IPS-18c (cell line): ENCODE measurements at regions not wholly inside any gene's neighbourhood (a gene's known extent, or its start where the extent isn't known, plus 50 kb on each side); places are given as distances from the start of the nearest gene placed in this dataset.
"Not testable (repeated sequence)": the region's sequence is repeated elsewhere in the genome, so short reads cannot be mapped to it uniquely, and the experiment has no call there.

ENCODE experiments used
- H3K4me3 ChIP-seq: 2 replicates; pipeline ENCODE4 v1.7.0; 2013; ENCODE audit warnings: low read depth, mild to moderate bottlenecking, low read length, moderate library complexity; ENCODE audit not compliant: insufficient read depth
- H3K9me3 ChIP-seq: one replicate; pipeline ENCODE4 v1.6.1; 2013; ENCODE audit warnings: mild to moderate bottlenecking, low read length, moderate library complexity; ENCODE audit not compliant: control insufficient read depth, insufficient read depth

DNA sequence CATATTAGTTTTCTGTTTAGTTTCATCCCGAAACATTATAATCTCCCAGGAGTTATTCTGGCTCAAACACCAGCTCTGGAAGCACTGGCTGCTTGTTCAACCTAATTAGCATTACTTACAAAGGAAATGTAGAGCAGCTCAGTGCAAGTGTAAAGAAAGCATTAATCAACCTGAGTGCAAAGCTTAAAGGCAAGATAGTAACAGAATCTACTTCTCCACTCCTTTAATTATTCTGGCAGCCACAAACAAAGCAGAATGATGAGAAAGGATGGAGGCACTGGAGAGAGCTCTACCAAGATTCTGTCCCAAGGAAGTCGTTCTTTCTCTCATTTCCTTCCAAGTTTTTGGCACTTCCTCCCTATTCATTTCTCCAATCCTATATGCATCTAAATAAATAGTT, 1384.0 kb downstream of the ZPLD1 start:
- Histone ChIP-seq H3K4me3 (no peak overlapping the region), H3K9me3 (no peaks in the 10 kb centered on the region)

DNA sequence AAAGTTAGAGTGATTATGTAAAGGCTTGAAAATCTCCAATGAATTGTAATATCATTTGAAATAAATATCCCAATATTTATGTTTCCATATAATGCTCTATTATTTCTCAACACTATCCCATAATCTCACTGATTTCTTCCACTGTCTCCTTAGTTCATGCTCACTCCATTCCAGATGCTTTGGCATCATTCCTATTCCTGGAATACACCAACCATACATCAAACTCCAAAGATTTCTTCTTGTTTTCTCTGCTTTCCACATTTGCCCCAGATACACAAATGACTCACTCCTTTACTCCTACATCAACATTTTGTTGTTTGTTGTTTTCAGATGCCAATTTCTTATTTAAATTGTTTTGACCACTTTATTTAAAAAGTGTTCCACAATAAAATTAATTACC, 1390.8 kb downstream of the ZPLD1 start:
- no peak overlapping the region for H3K4me3 ChIP-seq
- H3K9me3 ChIP-seq = no peaks in the 10 kb centered on the region

DNA sequence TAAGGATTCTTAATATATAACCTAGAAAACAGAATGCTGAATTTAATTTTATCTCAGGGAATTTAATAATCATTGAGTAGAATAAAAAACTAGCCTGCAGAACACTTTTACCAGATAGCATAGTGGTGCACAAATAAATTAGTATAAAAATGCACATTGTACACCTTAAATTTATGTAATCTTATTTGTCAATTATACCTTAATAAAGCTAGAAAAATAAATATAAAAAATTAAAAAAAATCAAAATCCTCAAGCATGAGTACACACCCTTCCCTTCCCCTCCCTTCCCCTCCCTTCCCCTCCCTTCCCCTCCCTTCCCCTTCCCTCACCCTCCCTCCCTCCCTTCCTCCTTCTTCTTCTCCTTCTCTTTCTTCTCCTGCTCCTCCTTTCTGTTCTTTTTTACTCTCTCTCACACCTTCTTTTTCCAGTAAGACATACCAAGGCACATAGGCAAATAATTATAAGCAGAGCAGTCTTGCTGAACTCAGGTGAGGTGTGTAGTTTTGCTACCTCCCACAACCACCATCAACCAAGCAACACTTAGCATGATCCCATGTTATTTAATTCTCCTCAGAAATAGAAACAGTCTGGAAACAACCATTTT, 1395.0 kb downstream of the ZPLD1 start:
- Histone ChIP-seq H3K4me3 (no peak overlapping the region), H3K9me3 (no peaks in the 10 kb centered on the region)

DNA sequence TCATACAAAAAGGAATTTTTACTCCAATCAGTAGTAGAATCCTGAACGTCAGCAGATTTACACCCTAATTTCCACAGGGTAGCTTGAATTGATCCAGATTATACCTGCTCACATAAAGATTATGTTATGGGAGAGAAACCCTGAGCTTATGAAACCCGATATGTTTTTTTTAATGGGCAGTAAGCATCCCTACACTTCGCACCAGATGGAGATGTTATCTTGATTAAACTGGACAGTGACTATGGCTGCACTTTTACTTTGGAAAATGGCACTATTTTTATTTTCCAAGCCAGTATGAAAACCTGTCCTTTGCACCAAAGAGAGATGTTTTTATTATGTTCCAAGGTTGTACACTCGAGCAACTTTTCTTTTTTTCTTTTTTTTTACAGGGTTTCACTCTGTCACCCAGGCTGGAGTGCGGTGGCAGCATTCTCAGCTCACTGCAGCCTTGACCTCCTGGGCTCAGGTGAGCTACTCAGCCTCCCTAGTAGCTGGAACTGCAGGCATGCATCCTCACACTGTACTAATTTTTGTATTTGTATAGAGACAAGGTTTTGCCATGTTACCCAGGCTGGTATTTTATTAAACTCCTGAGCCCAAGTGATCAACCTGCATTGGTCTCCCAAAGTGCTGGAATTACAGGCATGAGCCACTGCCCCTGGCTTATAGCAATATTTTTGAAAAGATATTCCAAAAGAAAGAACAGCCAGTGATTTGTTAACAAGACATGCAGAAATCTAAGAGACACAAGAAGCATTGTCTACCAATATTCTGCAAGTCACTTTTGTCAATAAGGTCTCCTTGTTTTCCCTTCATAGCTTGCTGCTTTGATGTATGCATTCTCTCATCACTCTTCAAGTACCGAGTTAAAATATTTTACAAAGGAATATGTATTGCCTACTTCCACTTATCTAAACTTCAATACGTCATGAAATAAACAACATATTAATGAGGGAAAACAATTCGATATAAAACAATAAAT, 1412.6 kb downstream of the ZPLD1 start:
- Histone ChIP-seq H3K4me3 (no peak overlapping the region), H3K9me3 (no peaks in the 10 kb centered on the region)

DNA sequence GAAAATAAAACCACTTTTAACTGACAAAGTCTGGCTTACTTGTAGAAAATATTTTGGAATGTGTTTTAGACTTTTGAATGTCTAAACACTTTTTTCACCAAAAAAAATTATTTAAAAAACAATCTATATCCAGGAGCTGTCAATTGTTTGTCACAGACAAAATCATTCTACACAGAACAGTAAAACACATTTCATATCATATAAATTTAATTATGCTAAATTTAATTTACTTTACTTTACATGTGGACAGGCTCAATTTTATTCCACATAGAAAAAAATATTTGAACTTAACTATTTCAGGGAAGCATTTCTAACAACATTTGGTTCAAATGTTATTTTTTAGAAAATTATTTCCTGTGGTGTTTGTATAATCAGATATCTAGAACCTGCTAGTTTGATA, 1417.0 kb downstream of the ZPLD1 start:
- H3K9me3 ChIP-seq = no peaks in the 10 kb centered on the region
- H3K4me3 ChIP-seq = no peak overlapping the region

- Histone ChIP-seq H3K4me3 (no peak overlapping the region), H3K9me3 (no peaks in the 10 kb centered on the region)
Observed at GRCh38 chr3:103862415-103862814, 1427.6 kb downstream of the ZPLD1 start.

DNA sequence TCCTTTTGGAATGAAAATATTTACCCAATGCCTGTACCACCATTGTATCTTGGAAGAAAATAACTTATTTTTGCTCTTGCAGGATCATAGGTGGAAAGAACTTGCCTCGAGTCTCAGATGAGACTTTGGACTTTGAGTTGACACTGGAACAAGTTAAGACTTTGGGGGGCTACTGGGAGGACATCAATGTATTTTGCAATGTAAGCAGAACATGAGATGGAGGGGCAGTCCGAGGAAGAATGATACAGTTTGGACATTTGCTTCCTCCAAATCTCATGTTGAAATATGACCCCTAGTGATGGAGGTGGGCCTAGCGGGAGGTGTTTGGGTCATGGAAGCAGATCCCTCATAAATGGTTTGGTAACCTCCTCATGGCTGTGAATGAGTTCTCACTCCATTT, 1428.6 kb downstream of the ZPLD1 start:
- H3K4me3 ChIP-seq = no peak overlapping the region
- no peaks in the 10 kb centered on the region for H3K9me3 ChIP-seq

DNA sequence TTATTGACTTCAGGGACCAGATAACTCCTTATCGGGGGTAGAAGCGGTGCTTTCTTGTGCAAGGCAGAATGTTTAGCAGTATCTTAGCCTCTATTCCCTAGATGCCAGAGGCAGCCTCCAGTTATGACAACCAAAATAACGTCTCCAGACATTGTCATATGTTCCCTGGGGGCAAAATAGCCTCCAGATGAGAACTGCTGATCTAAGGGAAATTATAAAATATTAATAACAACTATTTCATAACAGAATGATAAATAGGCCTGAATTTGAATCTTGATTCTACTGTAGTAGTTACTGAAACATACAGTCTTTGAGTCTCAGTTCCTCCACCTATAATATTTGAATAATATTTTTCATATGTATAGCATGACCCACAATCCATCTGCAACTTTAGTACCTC, 1431.3 kb downstream of the ZPLD1 start:
- no peaks in the 10 kb centered on the region for H3K9me3 ChIP-seq
- H3K4me3 ChIP-seq = no peak overlapping the region

GRCh38 chr3:103873021-103873420, 1438.2 kb downstream of the ZPLD1 start:
- Histone ChIP-seq H3K4me3 (no peak overlapping the region), H3K9me3 (no peaks in the 10 kb centered on the region)

DNA sequence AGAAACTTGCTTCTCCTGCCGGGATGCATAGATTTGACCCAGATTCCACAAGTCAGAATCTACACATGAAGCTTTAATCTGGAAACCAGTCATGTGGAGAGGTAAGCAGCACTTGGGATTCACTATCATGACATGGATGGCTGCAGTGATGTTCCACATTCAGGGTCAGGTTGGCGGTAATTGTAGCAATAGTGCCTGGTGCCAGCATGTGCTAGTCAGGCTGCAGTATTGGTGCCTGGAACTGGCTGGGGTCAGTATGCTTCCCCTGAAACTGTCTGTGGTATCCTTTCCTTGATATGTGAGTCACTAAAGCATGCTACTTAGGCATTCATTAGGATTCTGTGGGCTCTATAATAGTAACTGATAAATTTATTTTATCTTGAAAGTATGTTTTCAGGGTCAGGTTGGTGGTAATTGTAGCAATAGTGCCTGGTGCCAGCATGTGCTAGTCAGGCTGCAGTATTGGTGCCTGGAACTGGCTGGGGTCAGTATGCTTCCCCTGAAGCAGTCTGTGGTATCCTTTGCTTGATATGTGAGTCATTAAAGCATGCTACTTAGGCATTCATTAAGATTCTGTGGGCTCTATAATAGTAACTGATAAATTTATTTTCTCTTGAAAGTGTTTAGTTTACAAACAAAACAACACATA, 1439.2 kb downstream of the ZPLD1 start:
- Histone ChIP-seq H3K9me3 (no peaks in the 10 kb centered on the region), H3K4me3 (no peak overlapping the region)

GRCh38 chr3:103881809-103882208, 1447.0 kb downstream of the ZPLD1 start:
- H3K4me3 ChIP-seq = not testable (repeated sequence)

GRCh38 chr3:103889675-103890074, 1454.9 kb downstream of the ZPLD1 start:
- H3K4me3 ChIP-seq = no peak overlapping the region
- H3K9me3 ChIP-seq = no peaks in the 10 kb centered on the region

More at GRCh38 chr3:103881809-103882208, 1447.0 kb downstream of the ZPLD1 start:
- not testable (repeated sequence) for H3K9me3 ChIP-seq

DNA sequence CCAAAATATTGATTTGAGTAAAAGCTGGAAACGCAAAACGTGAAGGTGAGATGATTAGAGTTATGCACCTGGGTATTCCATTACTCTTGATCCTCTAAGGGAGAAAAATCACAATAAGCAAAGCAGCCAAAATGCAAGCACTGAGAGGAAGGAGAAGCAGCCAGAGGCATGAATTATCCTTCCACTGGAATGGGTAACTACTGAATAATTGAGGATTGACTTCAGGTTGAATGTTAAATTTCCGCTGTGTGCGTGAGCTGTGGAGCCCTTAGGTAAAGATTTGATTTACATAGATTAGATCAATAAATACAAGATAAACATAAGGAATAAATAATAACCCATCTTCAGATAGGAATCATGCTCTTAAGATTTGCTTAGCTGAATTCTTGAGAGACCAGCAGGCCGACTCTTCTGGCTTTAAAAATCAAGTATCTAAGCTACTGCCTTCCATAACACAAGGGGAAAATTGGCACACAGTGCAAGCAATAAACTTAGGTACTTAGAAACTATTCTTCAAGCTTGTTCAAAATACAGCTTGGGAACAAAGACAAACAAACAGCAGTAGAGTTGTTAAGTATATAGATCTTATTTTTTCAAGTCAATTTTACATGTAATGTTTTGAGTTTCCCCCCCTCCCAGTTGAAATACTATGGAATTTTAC, 1459.5 kb downstream of the ZPLD1 start:
- no peaks in the 10 kb centered on the region for H3K9me3 ChIP-seq
- H3K4me3 ChIP-seq = no peak overlapping the region

- no peak overlapping the region for H3K4me3 ChIP-seq
- no peaks in the 10 kb centered on the region for H3K9me3 ChIP-seq
Observed at GRCh38 chr3:103899328-103899727, 1464.5 kb downstream of the ZPLD1 start.

DNA sequence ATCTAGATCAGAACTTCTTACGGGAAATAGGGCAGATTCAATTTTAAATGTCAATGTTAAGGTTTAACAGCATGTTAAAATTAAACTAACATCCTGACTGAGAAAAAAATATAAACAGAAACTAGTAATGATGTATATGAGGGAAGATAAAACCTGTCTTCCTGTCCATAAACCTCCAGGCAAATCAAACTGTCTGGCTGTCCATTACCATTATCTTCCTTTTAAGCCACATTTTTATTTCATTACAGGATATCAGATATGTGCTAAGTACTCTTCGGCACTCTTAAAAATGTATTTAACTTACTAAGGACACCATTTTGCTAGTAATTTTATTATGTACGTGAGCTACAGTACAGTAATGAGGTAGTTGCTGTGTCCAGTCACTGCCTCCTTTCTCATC, 1461.7 kb upstream of the ALCAM start:
- Histone ChIP-seq H3K9me3 (no peaks in the 10 kb centered on the region), H3K4me3 (no peak overlapping the region)

- no peak overlapping the region for H3K4me3 ChIP-seq
- H3K9me3 ChIP-seq = no peaks in the 10 kb centered on the region
Observed at GRCh38 chr3:103906304-103906703, 1460.4 kb upstream of the ALCAM start.

- no peak overlapping the region for H3K4me3 ChIP-seq
Observed at GRCh38 chr3:103906808-103907207, 1459.9 kb upstream of the ALCAM start.

More at GRCh38 chr3:103906808-103907207, 1459.9 kb upstream of the ALCAM start:
- no peaks in the 10 kb centered on the region for H3K9me3 ChIP-seq
